ENCODE measurements at regions not wholly inside any gene's neighbourhood (a gene's known extent, or its start where the extent isn't known, plus 50 kb on each side); places are given as distances from the start of the nearest gene placed in this dataset.

DNA sequence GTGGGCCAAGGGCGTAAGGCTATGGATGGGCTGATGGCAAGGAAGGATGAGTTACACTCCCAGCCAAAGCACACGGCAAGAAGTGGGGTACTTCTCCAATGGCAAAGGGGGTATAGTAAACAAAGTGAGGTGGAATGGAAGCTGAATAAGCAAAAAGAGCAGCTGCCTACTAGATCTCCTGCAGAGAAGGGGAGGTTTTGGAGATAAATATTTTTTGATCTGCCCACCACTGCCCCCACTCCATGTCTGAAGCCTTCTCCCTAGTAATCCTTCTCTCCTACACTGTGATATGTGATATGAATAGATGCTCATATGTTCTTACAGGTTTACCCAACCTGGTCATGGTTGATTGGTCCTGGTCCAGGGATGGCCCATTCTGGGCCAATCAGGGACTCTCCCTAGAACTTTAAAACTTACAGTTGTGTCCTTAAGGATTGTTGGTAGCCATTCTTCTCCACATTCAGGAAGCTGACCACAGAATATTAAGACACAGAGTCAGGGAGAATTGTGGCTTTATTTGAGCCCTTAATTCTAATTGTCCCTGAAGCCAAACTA is 436.8 kb downstream of the OMA1 start:
- DNase-seq (ENCODE audit: low read depth), result no peak
- TF ChIP-seq, protein P1, sequence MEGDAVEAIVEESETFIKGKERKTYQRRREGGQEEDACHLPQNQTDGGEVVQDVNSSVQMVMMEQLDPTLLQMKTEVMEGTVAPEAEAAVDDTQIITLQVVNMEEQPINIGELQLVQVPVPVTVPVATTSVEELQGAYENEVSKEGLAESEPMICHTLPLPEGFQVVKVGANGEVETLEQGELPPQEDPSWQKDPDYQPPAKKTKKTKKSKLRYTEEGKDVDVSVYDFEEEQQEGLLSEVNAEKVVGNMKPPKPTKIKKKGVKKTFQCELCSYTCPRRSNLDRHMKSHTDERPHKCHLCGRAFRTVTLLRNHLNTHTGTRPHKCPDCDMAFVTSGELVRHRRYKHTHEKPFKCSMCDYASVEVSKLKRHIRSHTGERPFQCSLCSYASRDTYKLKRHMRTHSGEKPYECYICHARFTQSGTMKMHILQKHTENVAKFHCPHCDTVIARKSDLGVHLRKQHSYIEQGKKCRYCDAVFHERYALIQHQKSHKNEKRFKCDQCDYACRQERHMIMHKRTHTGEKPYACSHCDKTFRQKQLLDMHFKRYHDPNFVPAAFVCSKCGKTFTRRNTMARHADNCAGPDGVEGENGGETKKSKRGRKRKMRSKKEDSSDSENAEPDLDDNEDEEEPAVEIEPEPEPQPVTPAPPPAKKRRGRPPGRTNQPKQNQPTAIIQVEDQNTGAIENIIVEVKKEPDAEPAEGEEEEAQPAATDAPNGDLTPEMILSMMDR (IDR thresholded peaks at IDR 0.05; ENCODE audit: low read depth, low read length, missing control alignments), result no peak
- H3K4me3 ChIP-seq (ENCODE audit: low read depth, low read length), result no peak overlapping the region

- TF ChIP-seq, protein P1 (IDR thresholded peaks at IDR 0.05; ENCODE audit: low read depth, low read length, missing control alignments), result no peak
- DNase-seq (ENCODE audit: low read depth), result peak; percentile 22
- no peak overlapping the region for H3K4me3 ChIP-seq (ENCODE audit: low read depth, low read length)
Observed at GRCh38 chr1:58108783-58109182, 437.7 kb downstream of the OMA1 start.

- no peak for DNase-seq (ENCODE audit: low read depth)
- TF ChIP-seq, protein P1 (IDR thresholded peaks at IDR 0.05; ENCODE audit: low read depth, low read length, missing control alignments), result no peak
- H3K4me3 ChIP-seq (ENCODE audit: low read depth, low read length), result no peak overlapping the region
Observed at GRCh38 chr1:58107943-58108342, 438.6 kb downstream of the OMA1 start.

- TF ChIP-seq, protein P1 (IDR thresholded peaks at IDR 0.05; ENCODE audit: low read depth, low read length, missing control alignments), result no peak
- H3K4me3 ChIP-seq (ENCODE audit: low read depth, low read length), result no peak overlapping the region
- DNase-seq (ENCODE audit: low read depth), result peak; percentile 26
Observed at GRCh38 chr1:58104960-58105359, 441.6 kb downstream of the OMA1 start.

DNA sequence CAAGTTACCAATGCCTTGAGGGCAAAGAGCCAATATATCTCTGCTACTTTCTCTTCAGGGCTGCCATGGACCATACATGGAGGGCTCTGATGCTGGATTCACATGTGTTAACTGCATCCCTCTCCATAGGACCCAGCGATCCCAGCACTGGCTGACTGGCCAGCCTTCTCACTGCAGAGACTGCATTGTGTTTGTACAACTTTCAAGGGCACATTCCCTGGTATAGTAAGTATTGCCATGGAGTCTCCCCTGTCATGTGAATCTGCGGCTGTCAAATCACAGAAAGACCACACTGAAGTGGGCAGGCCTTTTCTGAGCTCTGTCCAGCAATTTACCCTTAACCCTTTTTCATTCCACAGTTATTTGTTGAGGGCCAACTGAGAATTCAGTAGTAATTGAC is 449.8 kb downstream of the OMA1 start:
- DNase-seq (ENCODE audit: low read depth), result no peak
- TF ChIP-seq, protein P1 (IDR thresholded peaks at IDR 0.05; ENCODE audit: low read depth, low read length, missing control alignments), result no peak
- H3K4me3 ChIP-seq (ENCODE audit: low read depth, low read length), result no peak overlapping the region

GRCh38 chr1:58095183-58095582 is 451.3 kb downstream of the OMA1 start:
- no peak overlapping the region for H3K4me3 ChIP-seq (ENCODE audit: low read depth, low read length)
- no peak for DNase-seq (ENCODE audit: low read depth)
- TF ChIP-seq, protein P1 (IDR thresholded peaks at IDR 0.05; ENCODE audit: low read depth, low read length, missing control alignments), result no peak

GRCh38 chr1:58094221-58094620 is 452.3 kb downstream of the OMA1 start:
- no peak for DNase-seq (ENCODE audit: low read depth)
- TF ChIP-seq, protein P1 (IDR thresholded peaks at IDR 0.05; ENCODE audit: low read depth, low read length, missing control alignments), result no peak

More at GRCh38 chr1:58094221-58094620, 452.3 kb downstream of the OMA1 start:
- H3K4me3 ChIP-seq (ENCODE audit: low read depth, low read length), result no peak overlapping the region

All from GM12864 (cell line).